PC-3 (cell line): ENCODE measurements at regions not wholly inside any gene's neighbourhood (a gene's known extent, or its start where the extent isn't known, plus 50 kb on each side); places are given as distances from the start of the nearest gene placed in this dataset.

Source experiments
- CTCF ChIP-seq: fragments of 300-600 bp; sonication (generic); conservative IDR thresholded peaks from 2 replicates; pipeline ENCODE4 v1.5.1; 2017; ENCODE audit warnings: antibody characterized with exemption, low read depth, mild to moderate bottlenecking, low read length
- EZH2phosphoT487 ChIP-seq: fragments of 300-600 bp; sonication (generic); IDR thresholded peaks from 2 replicates; pipeline ENCODE4 v1.6.1; 2018; ENCODE audit warnings: mild to moderate bottlenecking, antibody characterized with exemption, low read length, borderline replicate concordance

GRCh38 chr2:11990576-11990975, 244.1 kb downstream of the LPIN1 start:
- TF ChIP-seq CTCF (no peak), EZH2phosphoT487 (no peak)
